DMS114 treated with DMSO at 0.1 percent for 48 hours (cell line): ENCODE measurements at regions not wholly inside any gene's neighbourhood (a gene's known extent, or its start where the extent isn't known, plus 50 kb on each side); places are given as distances from the start of the nearest gene placed in this dataset.

ENCODE experiments used
- DNase-seq: peaks from one replicate; lab custom pipeline; 2025; ENCODE audit not compliant: unreplicated experiment; lab: John Stamatoyannopoulos, UW

DNA sequence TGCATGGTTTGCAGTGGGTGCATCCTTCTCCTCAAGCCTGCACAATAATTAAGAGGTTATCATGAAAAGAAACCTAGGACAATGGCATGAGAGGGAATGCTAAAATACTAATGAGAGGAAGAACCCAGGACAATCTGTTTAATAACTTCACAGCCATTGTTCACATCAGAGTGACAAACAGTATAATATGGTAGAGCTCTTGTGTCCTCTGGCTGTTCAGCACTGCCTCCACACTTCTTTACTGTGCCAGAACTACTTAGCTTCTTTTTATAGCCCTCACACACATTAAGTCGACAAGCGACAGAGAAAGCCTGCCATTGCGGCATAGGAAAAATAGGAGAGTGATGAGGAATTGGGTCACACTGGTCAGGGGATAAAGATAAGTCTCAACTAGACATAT lies 65.0 kb upstream of the MEIS2 start:
- no peak for DNase-seq

GRCh38 chr15:37166402-37166801 lies 66.1 kb upstream of the MEIS2 start:
- no peak for DNase-seq

GRCh38 chr15:37181339-37181738 lies 81.0 kb upstream of the MEIS2 start:
- DNase-seq, result no peak

GRCh38 chr15:37199545-37199944 lies 99.2 kb upstream of the MEIS2 start:
- DNase-seq, result no peak

- no peak for DNase-seq
Measured at GRCh38 chr15:37203050-37203449, 102.7 kb upstream of the MEIS2 start.

DNA sequence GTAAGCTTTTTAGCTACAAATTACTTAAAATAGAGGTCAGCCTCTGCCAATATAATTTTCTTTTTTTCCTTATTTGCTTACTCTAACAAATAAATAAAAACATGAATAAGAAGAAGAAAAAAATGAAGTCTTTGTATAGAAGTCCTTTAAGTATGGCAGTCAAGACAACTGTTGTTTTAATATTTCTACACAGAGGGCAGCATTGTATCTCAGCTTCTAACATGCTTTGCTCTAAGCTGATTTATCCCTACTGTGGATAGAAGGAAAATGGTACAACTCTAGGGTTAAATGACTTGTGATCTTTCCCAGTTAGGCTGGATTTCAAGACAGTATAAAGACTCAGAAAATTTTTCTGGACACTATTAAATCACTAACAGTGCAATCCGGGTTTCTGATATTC lies 104.3 kb upstream of the MEIS2 start:
- peak; percentile 22 for DNase-seq

DNA sequence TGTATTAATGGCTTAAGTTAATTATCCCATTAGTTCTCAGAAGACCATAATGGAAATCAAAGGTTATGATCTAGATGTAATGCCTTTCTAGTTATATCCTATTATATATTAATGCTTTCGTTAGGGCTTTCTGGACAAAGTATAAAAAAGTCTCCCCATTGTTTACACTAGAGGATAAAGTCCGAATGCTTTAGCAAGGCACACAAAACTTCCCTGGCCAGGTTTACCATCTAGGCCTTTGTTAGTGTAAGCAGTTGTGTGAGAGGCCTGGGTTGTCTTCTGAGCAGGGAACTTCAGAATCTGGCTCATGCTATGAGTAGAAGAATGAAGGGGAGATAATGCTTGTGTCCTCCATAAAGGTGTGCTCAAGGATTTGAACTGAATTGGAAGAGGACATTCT lies 106.3 kb upstream of the MEIS2 start:
- no peak for DNase-seq

DNA sequence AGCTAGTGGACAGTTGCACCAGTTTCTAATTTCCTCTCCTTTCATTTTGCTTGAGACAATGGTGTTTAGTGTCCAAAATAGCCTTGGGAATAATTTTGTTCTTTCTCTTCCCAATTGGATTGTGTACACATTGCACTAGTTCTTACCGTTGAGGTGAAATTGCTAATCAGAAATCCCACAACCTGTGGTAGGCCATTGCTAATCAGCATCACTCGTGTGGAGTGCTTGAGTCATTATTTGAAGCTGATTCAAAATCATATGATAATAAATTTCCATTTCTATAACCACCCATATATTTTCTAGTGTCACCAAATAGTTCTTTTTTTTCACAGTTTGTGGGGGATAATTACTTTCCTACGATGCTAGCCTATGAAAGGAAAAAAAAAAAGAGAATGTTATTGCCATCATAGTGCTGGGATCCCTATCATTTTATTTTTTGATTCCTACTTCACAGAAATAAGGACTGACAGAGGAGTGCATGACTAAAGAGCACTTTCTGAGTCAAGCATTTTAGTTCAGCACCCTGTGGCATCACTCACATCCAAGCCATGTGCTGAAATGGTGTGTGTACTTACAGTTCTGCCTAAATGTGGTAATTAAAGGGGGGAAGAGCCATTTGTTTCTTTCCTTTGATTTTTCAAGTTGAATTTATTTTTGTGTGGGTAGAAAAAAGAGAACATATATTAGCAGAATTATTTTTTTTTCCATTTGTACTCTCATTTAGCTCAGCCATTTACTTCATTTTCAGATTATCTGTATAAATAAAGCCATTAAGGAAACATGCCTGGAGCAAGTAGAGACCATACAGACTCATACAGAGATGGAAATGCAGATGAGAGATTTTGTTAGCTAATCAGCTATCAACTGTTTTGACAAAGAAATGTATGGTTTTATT lies 108.0 kb upstream of the MEIS2 start:
- DNase-seq, result no peak

- no peak for DNase-seq
Measured at GRCh38 chr15:37209041-37209363, 108.7 kb upstream of the MEIS2 start.

- no peak for DNase-seq
Measured at GRCh38 chr15:37217567-37217966, 117.2 kb upstream of the MEIS2 start.

DNA sequence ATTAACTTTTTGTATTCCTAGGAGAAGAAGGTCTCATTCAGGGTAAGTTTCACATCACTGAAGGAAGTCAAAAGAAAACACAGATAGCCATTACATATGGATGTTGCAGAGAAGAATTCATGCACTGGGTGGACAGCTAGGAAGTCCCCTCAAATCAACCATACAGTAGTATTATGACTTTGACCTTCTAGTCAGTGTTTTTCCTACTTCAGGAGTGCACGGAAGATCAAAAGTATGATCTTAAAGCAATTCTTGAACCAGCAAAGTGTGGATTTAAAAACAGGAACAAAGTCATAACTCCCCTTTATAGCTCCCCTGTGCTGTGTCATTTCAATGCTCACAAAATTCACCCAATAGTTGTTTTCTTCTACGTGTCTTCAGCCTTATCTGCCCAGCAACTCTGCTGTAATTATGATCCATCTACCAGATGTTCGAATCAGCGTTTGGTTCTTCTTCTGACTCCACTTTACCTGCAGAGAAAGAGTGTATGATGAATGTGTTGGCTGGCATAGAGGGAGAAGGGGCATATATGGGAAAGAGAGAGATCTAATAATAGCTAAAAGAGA lies 118.1 kb upstream of the MEIS2 start:
- DNase-seq, result no peak

DNA sequence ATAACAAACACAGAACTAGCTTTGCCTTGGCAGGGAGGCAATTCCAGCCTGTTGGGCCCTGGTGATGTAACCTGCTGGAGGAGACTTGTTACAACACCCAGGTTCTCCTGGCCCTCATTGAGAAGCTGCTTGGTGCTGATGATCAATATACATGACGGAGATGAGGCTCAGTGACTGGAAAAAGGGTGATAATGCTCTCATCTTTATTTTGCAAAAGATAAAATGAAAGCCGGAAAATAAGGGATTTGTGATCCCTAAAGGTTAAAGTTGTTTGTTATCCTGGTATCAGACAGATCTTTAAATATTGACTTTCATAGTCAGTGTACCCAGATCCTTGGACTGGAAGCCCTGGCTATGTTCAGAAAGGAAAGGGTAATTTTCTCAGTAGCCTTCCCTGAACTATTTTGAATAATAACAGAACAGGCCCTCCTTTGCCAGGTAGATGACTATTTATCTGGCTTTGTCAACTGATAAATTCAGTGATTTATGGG lies 118.9 kb upstream of the MEIS2 start:
- DNase-seq, result no peak

- DNase-seq, result no peak
Measured at GRCh38 chr15:37220949-37221670, 120.8 kb upstream of the MEIS2 start.

- no peak for DNase-seq
Measured at GRCh38 chr15:37221671-37222145, 121.4 kb upstream of the MEIS2 start.

DNA sequence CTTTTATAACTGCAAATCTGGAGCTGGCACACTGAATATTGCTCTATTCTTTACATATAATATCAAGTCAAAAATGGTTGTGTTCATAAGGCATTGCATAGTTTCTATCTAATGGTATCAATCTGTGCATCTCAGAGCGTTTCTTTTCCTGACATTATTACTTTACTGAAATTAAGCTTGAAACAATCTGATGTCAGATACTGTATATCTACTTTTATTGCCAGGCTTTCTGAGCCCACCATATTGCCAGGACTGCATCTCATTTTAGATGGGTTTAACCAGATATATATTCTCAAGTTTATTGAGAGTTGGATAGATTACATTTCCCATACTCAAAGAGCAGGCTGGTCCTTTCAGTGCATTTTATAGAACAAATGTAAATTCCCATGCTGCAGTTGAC lies 122.7 kb upstream of the MEIS2 start:
- no peak for DNase-seq

- DNase-seq, result no peak
Measured at GRCh38 chr15:37229855-37230619, 129.7 kb upstream of the MEIS2 start.

- no peak for DNase-seq
Measured at GRCh38 chr15:37245358-37245757, 145.0 kb upstream of the MEIS2 start.

- no peak for DNase-seq
Measured at GRCh38 chr15:37246065-37246464, 145.7 kb upstream of the MEIS2 start.

DNA sequence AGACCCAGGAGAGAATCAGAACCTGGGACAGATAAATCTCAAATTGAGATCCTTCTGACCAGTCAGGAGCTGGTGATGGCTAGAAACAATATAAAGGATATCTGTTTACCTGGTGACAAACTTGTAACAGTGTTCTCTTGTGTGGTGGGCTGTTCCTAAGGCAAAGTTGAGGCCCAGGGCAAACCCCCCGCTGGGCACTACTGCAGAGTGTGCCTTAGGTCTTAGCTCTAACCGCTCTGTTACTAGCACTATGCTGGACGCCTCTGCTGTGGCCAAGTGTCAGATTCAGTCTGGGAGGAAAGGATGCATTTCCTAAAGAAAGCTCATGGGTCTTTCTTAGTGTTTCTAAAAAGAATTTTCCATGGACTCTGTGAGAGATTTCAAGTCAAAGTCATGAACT lies 146.5 kb upstream of the MEIS2 start:
- DNase-seq, result no peak

DNA sequence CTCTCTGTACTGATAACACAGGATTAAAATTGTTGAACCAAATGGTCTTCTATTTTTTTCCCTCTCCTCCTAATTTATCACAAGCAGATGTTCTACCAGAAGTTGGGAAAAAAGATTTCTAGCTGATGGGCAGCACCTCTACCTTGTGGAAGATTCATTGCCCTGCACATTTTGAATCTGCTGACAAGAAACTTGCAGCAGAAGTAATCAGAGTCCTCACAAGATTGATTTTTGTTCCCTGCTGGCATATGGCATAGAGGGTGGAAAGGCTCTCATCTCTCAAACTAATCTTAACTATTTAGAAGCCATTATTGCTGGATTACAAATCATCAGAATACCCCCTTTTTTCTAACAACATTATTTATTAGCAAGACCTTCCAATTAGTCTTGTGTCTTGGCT lies 148.9 kb upstream of the MEIS2 start:
- DNase-seq, result no peak

GRCh38 chr15:37252530-37252929 lies 152.2 kb upstream of the MEIS2 start:
- no peak for DNase-seq
